Osteocyte (in vitro differentiated cells): ENCODE measurements at regions not wholly inside any gene's neighbourhood (a gene's known extent, or its start where the extent isn't known, plus 50 kb on each side); places are given as distances from the start of the nearest gene placed in this dataset.

ENCODE experiments used
- DNase-seq: peaks from one replicate; pipeline ENCODE4 v3.0.0; 2021; ENCODE audit warnings: mixed read lengths; ENCODE audit not compliant: unreplicated experiment; ENCODE audit errors: extremely low spot score
- H3K27ac Mint-ChIP-seq: one replicate; pipeline ENCODE4 v1.8.0; 2021; ENCODE audit warnings: mild to moderate bottlenecking, mixed read lengths; ENCODE audit not compliant: unreplicated experiment
- H3K27me3 Mint-ChIP-seq: one replicate; pipeline ENCODE4 v1.8.0; 2021; ENCODE audit warnings: mixed read lengths; ENCODE audit not compliant: unreplicated experiment
- H3K36me3 Mint-ChIP-seq: one replicate; pipeline ENCODE4 v1.8.0; 2021; ENCODE audit warnings: mixed read lengths; ENCODE audit not compliant: unreplicated experiment
- H3K4me1 Mint-ChIP-seq: one replicate; pipeline ENCODE4 v1.8.0; 2021; ENCODE audit warnings: mixed read lengths; ENCODE audit not compliant: unreplicated experiment
- H3K4me3 Mint-ChIP-seq: one replicate; pipeline ENCODE4 v1.8.0; 2021; ENCODE audit warnings: mild to moderate bottlenecking, moderate library complexity, mixed read lengths; ENCODE audit not compliant: unreplicated experiment
- H3K9me3 Mint-ChIP-seq: one replicate; pipeline ENCODE4 v1.8.0; 2021; ENCODE audit warnings: mixed read lengths; ENCODE audit not compliant: unreplicated experiment
- CTCF ChIP-seq: fragments of 200-600 bp; sonication (generic); IDR thresholded peaks from 2 replicates; pipeline ENCODE4 v1.5.0; 2021; ENCODE audit warnings: antibody characterized with exemption, mild to moderate bottlenecking, moderate library complexity

GRCh38 chr22:44557064-44557748 lies 59.2 kb upstream of the RTL6 start:
- Mint-ChIP-seq H3K4me1 (no peaks in the 10 kb centered on the region), H3K27me3 (peaks cover 34% of the 10 kb centered on the region), H3K4me3 (no peak overlapping the region), H3K9me3 (no peaks in the 10 kb centered on the region), H3K27ac (no peak overlapping the region), H3K36me3 (no peaks in the 10 kb centered on the region)
- no peak for DNase-seq
- no peak for TF ChIP-seq CTCF

GRCh38 chr22:44555597-44555996 lies 57.6 kb upstream of the RTL6 start:
- no peak overlapping the region for H3K27ac Mint-ChIP-seq
- no peak overlapping the region for H3K4me3 Mint-ChIP-seq
- peaks cover 13% of the 10 kb centered on the region for H3K4me1 Mint-ChIP-seq
- peaks cover 29% of the 10 kb centered on the region for H3K27me3 Mint-ChIP-seq
- TF ChIP-seq CTCF: no peak
- DNase-seq: no peak
- H3K9me3 Mint-ChIP-seq: no peaks in the 10 kb centered on the region
- no peaks in the 10 kb centered on the region for H3K36me3 Mint-ChIP-seq

- DNase-seq: no peak
- H3K27ac Mint-ChIP-seq: no peak overlapping the region
- no peak overlapping the region for H3K4me3 Mint-ChIP-seq
- no peaks in the 10 kb centered on the region for H3K36me3 Mint-ChIP-seq
- no peak for TF ChIP-seq CTCF
- no peaks in the 10 kb centered on the region for H3K9me3 Mint-ChIP-seq
- peaks cover 16% of the 10 kb centered on the region for H3K4me1 Mint-ChIP-seq
- H3K27me3 Mint-ChIP-seq: peaks cover 26% of the 10 kb centered on the region
Observed at GRCh38 chr22:44555046-44555445, 57.0 kb upstream of the RTL6 start.

DNA sequence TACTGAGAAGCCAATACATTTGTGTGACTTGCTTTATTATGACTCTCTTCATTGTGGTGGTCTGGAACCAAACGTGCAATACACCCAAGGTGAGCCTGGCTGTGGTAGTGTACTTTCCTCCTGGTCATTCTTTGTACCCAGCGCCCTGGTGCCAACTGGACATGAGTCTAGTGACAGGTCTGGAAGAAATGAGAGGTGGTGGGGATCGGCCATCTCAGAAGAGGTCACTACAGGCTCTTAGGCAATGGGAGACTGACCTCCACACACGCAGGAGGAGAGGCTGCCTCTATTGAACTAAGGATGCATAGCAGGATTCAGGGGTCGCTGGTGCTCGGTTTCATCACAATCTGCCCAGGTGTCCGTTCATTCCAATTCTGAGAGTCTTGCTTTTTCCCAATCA lies 56.4 kb upstream of the RTL6 start:
- H3K4me1 Mint-ChIP-seq: peaks cover 18% of the 10 kb centered on the region
- peaks cover 26% of the 10 kb centered on the region for H3K27me3 Mint-ChIP-seq
- no peak overlapping the region for H3K27ac Mint-ChIP-seq
- TF ChIP-seq CTCF: no peak
- H3K36me3 Mint-ChIP-seq: no peaks in the 10 kb centered on the region
- DNase-seq: no peak
- H3K9me3 Mint-ChIP-seq: no peaks in the 10 kb centered on the region
- H3K4me3 Mint-ChIP-seq: no peak overlapping the region

DNA sequence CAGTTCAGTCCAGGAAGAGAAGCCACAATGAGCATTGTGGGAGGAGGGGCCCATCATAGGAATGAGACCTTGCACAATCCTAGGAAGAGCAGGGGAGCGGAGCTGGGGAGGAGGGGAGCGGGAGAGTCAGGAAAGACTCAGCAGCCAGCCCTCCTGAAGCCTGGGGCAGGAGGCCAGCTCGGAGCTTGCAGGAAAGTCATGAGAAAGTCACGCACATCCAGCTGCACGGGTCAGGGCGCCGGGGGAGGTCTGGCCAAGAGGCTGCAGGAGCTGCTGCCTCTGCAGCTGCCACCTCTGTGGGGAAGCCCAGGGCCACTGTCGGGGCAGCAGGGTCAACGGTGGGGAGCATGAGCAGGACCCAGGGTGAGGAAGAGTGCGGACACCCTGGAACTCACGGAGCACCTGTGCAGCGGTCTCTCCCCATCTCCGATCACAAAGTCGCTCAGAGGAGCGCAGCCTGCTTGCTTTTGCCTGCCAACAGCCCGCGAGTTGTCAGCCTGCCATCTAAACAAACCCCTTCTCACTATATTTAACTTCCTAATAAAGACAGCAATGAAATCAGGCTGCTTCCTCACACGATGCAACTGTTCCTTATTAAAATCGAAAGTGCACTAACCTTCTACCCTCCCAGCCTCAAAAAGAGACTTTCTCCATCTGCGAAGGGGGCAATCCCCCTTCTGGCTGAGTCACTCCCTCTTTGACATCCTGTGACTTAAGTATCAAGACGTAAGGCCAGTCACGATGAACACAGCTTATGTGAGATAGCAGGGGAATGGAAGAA lies 52.9 kb upstream of the RTL6 start:
- TF ChIP-seq CTCF: no peak
- Mint-ChIP-seq H3K4me1 (peaks cover 18% of the 10 kb centered on the region), H3K36me3 (no peaks in the 10 kb centered on the region), H3K27me3 (peaks cover 17% of the 10 kb centered on the region), H3K4me3 (peak overlapping the region; percentile 61), H3K9me3 (no peaks in the 10 kb centered on the region), H3K27ac (peak overlapping the region; percentile 84)
- DNase-seq: no peak
